C4-2B (cell line): ENCODE measurements at regions not wholly inside any gene's neighbourhood (a gene's known extent, or its start where the extent isn't known, plus 50 kb on each side); places are given as distances from the start of the nearest gene placed in this dataset.

Experiments
- H3K27ac ChIP-seq: fragments of 450-650 bp; 2 replicates; pipeline ENCODE4 v1.5.1; 2017
- ZFX ChIP-seq: fragments of 450-650 bp; IDR thresholded peaks from 2 replicates; pipeline ENCODE4 v1.6.1; 2017
- TF ChIP-seq, protein P1 (sequence below): fragments of 450-650 bp; conservative IDR thresholded peaks from 2 replicates; pipeline ENCODE4 v1.5.1; 2017; ENCODE audit warnings: mild to moderate bottlenecking

- no peak for TF ChIP-seq ZFX
- TF ChIP-seq, protein P1, sequence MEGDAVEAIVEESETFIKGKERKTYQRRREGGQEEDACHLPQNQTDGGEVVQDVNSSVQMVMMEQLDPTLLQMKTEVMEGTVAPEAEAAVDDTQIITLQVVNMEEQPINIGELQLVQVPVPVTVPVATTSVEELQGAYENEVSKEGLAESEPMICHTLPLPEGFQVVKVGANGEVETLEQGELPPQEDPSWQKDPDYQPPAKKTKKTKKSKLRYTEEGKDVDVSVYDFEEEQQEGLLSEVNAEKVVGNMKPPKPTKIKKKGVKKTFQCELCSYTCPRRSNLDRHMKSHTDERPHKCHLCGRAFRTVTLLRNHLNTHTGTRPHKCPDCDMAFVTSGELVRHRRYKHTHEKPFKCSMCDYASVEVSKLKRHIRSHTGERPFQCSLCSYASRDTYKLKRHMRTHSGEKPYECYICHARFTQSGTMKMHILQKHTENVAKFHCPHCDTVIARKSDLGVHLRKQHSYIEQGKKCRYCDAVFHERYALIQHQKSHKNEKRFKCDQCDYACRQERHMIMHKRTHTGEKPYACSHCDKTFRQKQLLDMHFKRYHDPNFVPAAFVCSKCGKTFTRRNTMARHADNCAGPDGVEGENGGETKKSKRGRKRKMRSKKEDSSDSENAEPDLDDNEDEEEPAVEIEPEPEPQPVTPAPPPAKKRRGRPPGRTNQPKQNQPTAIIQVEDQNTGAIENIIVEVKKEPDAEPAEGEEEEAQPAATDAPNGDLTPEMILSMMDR = no peak
These were observed 344.9 kb upstream of the B3GAT1 start for GRCh38 chr11:134756811-134757540.

DNA sequence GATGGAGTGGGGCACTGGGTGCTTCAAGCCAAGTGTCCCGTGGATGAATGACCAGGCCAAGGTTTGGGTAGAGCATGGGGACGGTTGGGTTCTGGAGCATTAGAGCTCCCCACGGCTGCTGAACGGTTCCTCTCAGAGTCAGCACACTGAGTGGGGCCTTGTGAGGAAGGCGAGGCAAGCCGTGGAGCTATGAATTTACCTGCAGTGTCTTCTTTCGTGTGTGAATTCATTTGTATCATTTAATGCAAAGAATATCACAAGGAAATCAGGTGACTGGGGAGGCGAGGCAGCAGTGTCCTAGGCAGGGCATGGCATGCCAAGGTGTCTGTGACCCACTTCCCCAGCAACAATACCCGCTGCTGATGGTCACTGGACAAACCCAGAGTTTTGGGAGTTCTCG, 343.5 kb upstream of the B3GAT1 start:
- TF ChIP-seq, protein P1 = no peak
- TF ChIP-seq ZFX = no peak
- no peak overlapping the region for H3K27ac ChIP-seq

More at GRCh38 chr11:134756811-134757540, 344.9 kb upstream of the B3GAT1 start:
- no peak overlapping the region for H3K27ac ChIP-seq

GRCh38 chr11:134754521-134755198, 342.6 kb upstream of the B3GAT1 start:
- TF ChIP-seq, protein P1 = no peak
- TF ChIP-seq ZFX = no peak

GRCh38 chr11:134753771-134754520, 341.9 kb upstream of the B3GAT1 start:
- no peak overlapping the region for H3K27ac ChIP-seq
- TF ChIP-seq ZFX = no peak
- TF ChIP-seq, protein P1 = no peak

More at GRCh38 chr11:134754521-134755198, 342.6 kb upstream of the B3GAT1 start:
- H3K27ac ChIP-seq = no peak overlapping the region

- no peak overlapping the region for H3K27ac ChIP-seq
- TF ChIP-seq, protein P1 = no peak
- no peak for TF ChIP-seq ZFX
These were observed 341.1 kb upstream of the B3GAT1 start for GRCh38 chr11:134752964-134753770.

DNA sequence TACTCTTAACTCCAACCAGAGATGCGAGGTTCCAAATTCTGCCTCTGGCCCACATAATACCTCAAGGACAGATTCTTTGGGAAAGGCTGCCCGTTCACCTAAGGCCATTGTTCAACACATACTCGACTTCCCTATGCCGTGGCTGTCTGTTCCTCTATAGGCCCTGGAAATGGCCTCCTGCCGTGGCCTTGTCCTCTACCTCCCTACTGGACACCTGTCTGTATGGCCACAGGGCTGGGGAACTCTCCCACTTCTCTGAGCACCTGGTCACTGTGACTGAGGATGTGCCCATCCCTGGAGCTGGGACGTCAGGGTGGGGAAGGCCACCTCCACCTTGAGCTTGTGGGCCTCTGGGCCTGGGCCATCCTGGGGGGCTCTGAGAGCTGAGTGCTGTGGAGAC, 340.5 kb upstream of the B3GAT1 start:
- H3K27ac ChIP-seq = no peak overlapping the region
- TF ChIP-seq ZFX = no peak

- TF ChIP-seq, protein P1 = no peak
- TF ChIP-seq ZFX = no peak
- no peak overlapping the region for H3K27ac ChIP-seq
These were observed 339.7 kb upstream of the B3GAT1 start for GRCh38 chr11:134751766-134752165.
